HG02571 (cell line): ENCODE measurements at regions not wholly inside any gene's neighbourhood (a gene's known extent, or its start where the extent isn't known, plus 50 kb on each side); places are given as distances from the start of the nearest gene placed in this dataset.

Experiments
- ATAC-seq: cut with Tn5 transposase; IDR thresholded peaks from one replicate; pipeline ENCODE4 v1.9.1; 2021; ENCODE audit warnings: mild to moderate bottlenecking, moderate library complexity; ENCODE audit not compliant: unreplicated experiment

DNA sequence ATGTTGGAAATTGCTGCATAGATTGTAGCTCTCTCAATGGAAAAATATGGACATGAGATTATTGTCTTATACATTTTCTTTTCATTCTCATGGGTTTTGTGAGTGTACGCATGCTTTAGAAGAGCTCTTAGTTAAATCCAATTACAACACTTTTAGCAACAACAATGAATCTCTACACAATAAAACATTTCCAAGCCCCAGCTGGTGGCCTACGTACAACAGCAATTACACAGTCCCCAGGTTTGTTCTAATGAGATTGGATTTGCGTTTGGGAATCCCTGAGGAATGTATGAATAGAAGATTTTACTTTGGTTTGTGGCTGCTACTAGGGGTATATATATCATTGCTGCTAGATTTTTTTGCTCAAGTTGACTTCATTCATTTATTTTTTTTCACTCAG, 98.6 kb downstream of the FHDC1 start:
- ATAC-seq, result no peak

GRCh38 chr4:153036931-153037482, 100.9 kb downstream of the FHDC1 start:
- ATAC-seq, result no peak

GRCh38 chr4:153038623-153039311, 102.6 kb downstream of the FHDC1 start:
- ATAC-seq, result no peak

DNA sequence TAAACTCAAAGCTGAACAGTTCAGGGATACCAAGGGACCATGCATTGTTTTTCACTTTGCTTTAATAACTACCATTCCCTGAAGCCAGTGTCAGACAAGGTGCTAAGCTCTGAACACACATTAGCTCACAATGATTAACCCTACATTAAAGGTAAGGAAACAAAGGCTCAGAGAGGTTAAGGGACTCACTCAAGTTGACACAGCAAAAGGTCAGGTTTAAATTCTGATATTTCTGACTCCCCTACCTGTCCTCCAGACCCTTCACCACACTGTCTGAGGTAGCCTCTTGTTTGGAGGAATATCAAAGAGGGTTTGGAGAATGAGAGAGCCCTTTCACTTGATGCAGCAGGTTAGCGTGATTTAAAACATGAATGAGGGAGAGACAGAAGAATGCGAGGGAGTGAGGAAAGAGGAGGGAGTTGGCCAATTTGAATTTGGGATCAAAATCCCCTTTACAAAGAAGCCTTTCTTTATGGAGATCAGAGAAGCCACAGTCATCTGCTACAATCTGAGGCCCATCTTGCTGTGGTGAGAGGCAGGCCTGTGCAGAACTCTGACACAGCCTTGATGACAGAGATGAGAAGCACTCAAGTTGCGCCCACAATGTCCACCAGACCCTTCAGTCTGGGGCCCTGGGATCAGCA, 103.5 kb downstream of the FHDC1 start:
- ATAC-seq, result no peak

DNA sequence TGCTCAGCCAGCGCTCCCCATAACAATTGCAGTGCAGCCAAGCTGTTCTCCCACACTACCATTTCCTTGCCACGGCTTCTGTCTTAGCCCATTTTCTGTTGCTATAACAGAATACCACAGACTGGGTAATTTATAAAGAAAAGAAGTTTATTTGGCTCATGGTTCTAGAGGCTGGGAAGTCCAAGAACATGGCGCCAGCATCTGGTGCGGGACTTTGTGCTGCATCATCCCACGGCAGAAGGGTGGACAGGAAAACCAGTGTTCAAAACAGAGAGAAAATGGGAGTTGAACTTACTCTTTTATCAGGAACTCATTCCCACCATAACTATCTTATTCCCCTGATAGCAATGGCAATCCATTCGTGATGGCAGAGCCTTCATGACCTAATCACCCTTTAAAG, 104.6 kb downstream of the FHDC1 start:
- no peak for ATAC-seq

DNA sequence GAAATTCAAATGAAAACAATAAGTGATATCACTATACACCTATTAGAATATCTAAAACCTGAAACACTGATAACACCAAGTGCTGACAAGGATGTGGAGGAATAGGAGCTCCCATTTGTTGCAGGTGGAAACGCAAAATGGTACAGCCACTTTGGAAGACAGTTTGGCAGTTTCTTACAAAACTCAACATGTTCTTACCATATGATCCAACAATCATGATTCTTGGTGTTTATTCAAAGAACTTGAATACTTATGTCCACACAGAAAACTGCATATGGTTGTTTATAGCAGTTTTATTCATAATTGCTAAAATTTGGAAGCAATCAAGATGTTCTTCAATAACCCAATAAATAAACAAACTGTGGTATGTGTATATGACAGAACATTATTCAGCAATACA, 107.9 kb downstream of the FHDC1 start:
- ATAC-seq, result no peak

- no peak for ATAC-seq
These were observed 109.2 kb downstream of the FHDC1 start for GRCh38 chr4:153045111-153045982.

DNA sequence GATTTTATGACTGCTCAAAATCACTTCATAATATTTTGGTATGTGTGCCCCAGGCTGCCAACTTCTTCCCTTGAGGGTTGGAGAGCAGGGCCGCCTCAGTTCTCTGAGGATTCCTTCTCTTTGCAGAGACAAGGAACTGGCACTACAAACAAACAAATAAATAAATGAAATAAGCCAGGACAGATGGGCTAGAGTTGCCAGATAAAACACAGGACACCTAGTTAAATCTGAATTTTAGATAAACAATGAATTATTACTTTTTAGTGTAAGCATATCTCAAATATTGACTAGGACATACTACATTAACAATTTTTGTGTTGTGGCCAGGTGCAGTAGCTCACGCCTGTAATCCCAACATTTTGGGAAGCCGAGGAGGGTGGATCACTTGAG, 122.5 kb downstream of the FHDC1 start:
- no peak for ATAC-seq

DNA sequence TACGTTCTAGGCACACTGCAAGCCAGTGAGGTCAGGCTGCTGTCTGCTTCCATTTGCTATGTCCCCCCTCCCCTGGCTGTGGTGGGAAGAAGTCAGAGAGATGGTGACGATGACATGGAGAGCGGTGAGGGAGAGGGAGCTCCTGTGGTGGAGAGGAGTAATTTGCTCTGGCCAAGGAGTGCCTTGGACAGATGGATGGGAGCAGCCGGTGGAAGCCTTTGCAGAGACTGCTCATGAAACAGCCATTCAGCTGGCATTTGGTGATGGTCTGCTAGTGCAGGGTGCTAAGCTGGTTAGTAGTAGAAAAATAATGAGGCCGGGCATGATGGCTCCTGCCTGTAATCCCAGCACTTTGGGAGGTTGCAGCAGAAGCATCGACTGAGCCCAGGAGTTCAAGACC, 124.1 kb downstream of the FHDC1 start:
- ATAC-seq, result no peak

- ATAC-seq, result no peak
These were observed 125.8 kb downstream of the FHDC1 start for GRCh38 chr4:153061971-153062370.

DNA sequence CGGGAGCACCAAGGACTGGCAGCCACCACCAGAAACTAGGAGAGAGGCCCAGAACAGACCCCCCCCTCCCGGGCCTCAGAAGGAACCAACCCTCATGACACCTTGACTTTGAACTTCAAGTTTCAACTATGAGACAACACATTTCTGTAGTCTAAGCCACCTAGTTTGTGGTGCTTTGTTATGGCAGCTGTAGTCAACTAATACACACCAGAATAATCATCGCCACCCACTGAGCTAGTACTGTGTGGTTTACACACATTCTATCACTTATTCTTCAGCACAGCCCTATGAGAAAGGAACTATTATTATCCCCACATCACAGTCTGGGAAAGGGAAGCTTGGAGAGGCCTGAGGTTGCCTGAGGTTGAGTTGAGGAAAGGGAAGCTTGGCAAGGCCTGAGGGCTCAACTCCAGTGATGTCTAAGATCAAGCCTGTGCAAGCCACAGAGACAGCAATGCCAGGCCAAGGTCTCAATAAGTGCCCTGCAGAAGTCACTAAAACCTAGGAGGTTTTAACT, 126.6 kb downstream of the FHDC1 start:
- ATAC-seq, result no peak

DNA sequence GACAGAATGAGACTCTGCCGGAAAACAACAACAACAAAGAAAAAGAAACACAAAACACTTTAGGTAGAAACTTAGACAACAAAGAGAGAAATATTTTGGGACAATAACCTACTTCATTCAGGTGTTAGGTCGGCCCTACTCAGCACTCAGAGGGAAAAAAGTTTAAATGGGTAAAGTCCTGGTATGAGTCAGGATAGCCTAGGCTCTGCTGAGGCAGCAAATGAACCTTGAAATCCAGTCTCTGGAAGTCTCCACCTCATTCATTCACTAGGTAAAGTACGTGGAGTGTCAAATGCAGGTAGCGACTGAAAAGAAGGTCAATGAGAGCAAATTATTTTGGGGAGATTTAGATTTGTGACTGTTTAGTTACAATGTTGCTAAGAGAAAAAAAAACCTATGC, 127.4 kb downstream of the FHDC1 start:
- no peak for ATAC-seq

GRCh38 chr4:153064571-153064970, 128.4 kb downstream of the FHDC1 start:
- no peak for ATAC-seq

- no peak for ATAC-seq
These were observed 129.2 kb downstream of the FHDC1 start for GRCh38 chr4:153065276-153065675.

- no peak for ATAC-seq
These were observed 131.3 kb downstream of the FHDC1 start for GRCh38 chr4:153067376-153067775.

- no peak for ATAC-seq
These were observed 132.6 kb downstream of the FHDC1 start for GRCh38 chr4:153068751-153069150.

DNA sequence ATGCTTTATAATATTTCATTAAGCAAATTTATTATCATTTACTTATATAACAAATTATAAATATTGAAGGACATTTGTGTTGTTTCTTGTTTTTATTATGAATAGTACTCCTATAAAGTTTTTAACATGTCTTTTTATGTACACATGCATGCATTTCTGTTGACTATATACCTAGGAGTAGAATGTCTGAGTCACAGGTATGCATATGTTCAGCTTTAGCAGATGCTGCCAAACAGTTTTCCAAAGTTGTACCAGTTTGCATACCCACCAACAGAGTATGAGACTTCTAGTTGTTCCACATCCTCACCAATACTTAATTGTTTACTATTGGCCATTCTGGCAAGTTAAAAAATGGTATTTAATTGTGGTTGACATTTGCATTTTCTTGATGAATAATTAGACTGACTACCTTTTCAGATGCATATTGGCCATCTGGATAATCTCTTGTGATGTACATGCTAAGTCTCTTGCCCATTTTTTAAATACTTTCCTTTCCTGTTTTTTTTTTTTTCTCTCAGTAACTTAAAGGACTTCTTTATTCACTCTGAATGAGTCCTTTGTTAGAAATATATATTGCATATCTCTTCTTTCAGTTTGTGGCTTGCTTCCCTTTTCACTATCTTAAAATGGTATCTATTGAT, 132.2 kb upstream of the TRIM2 start:
- ATAC-seq, result no peak

DNA sequence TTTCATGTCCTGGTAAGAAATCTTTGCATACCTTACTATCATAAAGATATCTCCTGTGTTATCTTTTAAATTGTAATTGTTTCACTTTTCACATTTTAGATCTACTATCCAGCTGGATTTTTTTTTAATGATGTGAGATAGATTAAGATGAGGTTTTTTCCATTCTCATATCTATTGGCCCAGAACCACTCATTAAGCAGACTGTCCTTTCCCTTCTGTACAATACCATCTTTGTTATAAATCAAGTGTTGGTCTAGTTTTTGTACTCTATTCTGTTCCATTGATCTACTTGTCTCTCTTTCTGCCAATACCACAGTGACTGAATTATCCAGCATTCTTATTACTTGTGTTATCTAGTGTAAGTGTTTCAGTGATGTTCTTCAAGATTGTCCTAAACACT, 131.6 kb upstream of the TRIM2 start:
- ATAC-seq, result no peak

- no peak for ATAC-seq
These were observed 129.8 kb upstream of the TRIM2 start for GRCh38 chr4:153074486-153074885.

DNA sequence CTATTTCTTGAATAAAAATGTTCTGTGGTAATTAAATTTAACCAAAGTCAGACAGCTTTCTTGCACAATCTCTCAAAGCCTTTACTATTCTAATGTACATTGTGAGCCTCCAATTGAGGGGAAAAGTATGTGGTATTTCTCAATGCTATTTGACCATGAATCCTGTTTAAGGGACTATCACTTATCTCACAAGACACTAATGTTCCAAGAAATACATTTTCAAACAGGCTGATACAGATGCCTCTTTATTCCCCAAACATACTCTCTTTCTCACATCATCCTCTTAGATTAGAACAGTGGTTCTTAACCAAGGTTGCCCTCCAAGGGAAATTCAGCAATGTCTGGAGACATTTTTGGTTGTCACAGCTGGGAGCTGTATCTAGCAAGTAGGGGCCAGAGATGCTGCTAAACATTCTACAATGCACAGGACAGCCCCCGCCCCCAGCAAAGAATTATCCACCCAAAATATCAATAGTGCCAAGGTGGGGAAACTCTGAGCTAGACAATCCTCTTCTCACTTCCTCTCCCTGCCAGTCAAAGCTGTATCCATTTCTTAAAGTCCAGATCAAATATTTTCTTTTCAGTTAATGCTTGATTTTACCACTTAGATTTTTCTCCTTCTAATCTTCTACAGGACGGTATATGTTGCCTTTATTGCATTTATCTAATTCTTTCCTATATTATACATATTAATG, 129.2 kb upstream of the TRIM2 start:
- no peak for ATAC-seq
